ENCODE measurements at regions not wholly inside any gene's neighbourhood (a gene's known extent, or its start where the extent isn't known, plus 50 kb on each side); places are given as distances from the start of the nearest gene placed in this dataset.
"Not testable (repeated sequence)": the region's sequence is repeated elsewhere in the genome, so short reads cannot be mapped to it uniquely, and the experiment has no call there.

DNA sequence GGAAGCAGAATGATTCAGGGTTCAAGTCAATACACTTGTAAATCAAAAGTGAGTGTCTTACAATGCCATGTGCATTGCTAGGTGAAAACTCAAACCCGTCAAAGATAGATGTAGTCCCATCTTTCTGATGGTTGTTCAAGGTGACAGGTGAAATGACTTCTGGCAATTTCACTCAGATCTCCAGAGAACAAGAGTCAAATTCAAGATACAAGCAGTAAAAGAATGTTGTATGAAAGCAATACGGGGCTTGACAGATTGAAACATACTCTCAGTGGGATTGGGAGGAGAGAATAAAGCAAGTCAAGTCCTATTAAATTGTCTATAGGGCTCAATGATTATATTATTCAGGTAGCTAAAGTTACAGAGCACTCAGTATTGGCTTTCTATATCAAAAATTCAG lies 105.1 kb upstream of the ANXA10 start:
- H3K4me3 ChIP-seq (replicated peaks; ENCODE audit: low read depth, low read length) = no peak overlapping the region
- DNase-seq (ENCODE audit: extremely low read depth, insufficient read length) = no peak
- H3K36me3 ChIP-seq (ENCODE audit: control insufficient read depth, insufficient read depth, low read length) = no peaks in the 10 kb centered on the region
- no peak for TF ChIP-seq CTCF (IDR thresholded peaks at IDR 0.05; ENCODE audit: insufficient read depth, low read length, poor library complexity, severe bottlenecking)
- no peaks in the 10 kb centered on the region for H3K27me3 ChIP-seq (replicated peaks; ENCODE audit: control insufficient read depth, insufficient read depth, low read length)

- no peak for DNase-seq (ENCODE audit: extremely low read depth, insufficient read length)
- Histone ChIP-seq H3K4me3 (replicated peaks; ENCODE audit: low read depth, low read length) (no peak overlapping the region), H3K36me3 (ENCODE audit: control insufficient read depth, insufficient read depth, low read length) (no peaks in the 10 kb centered on the region)
Observed at GRCh38 chr4:167989815-167990214, 102.5 kb upstream of the ANXA10 start.

DNA sequence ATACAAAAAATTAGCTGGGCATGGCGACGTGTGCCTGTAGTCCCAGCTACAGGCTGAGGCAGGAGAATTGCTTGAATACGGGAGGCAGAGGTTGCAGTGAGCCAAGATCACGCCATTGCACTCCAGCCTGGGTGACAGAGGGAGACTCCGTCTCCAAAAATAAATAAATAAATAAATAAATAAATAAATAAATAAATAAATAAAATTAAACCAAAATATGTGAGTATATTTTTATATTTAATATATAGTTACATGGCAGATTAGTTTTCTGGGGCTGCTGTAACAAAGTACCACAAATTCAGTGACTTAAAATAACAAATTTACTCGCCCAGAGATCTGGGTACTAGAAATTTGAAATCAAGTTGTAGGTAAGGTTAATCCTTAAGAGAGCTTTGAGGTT lies 84.2 kb upstream of the ANXA10 start:
- H3K4me3 ChIP-seq (replicated peaks; ENCODE audit: low read depth, low read length); H3K27me3 ChIP-seq (replicated peaks; ENCODE audit: control insufficient read depth, insufficient read depth, low read length); DNase-seq (ENCODE audit: extremely low read depth, insufficient read length); H3K36me3 ChIP-seq (ENCODE audit: control insufficient read depth, insufficient read depth, low read length): not testable (repeated sequence)

More at GRCh38 chr4:167989815-167990214, 102.5 kb upstream of the ANXA10 start:
- no peak for TF ChIP-seq CTCF (IDR thresholded peaks at IDR 0.05; ENCODE audit: insufficient read depth, low read length, poor library complexity, severe bottlenecking)
- no peaks in the 10 kb centered on the region for H3K27me3 ChIP-seq (replicated peaks; ENCODE audit: control insufficient read depth, insufficient read depth, low read length)

- no peak for DNase-seq (ENCODE audit: extremely low read depth, insufficient read length)
- Histone ChIP-seq H3K36me3 (ENCODE audit: control insufficient read depth, insufficient read depth, low read length) (no peaks in the 10 kb centered on the region), H3K4me3 (replicated peaks; ENCODE audit: low read depth, low read length) (no peak overlapping the region), H3K27me3 (replicated peaks; ENCODE audit: control insufficient read depth, insufficient read depth, low read length) (no peaks in the 10 kb centered on the region)
- TF ChIP-seq CTCF (IDR thresholded peaks at IDR 0.05; ENCODE audit: insufficient read depth, low read length, poor library complexity, severe bottlenecking) = no peak
Observed at GRCh38 chr4:168019019-168019651, 73.2 kb upstream of the ANXA10 start.

GRCh38 chr4:168019921-168020320 lies 72.4 kb upstream of the ANXA10 start:
- H3K27me3 ChIP-seq (replicated peaks; ENCODE audit: control insufficient read depth, insufficient read depth, low read length) = no peaks in the 10 kb centered on the region
- TF ChIP-seq CTCF (IDR thresholded peaks at IDR 0.05; ENCODE audit: insufficient read depth, low read length, poor library complexity, severe bottlenecking) = no peak

DNA sequence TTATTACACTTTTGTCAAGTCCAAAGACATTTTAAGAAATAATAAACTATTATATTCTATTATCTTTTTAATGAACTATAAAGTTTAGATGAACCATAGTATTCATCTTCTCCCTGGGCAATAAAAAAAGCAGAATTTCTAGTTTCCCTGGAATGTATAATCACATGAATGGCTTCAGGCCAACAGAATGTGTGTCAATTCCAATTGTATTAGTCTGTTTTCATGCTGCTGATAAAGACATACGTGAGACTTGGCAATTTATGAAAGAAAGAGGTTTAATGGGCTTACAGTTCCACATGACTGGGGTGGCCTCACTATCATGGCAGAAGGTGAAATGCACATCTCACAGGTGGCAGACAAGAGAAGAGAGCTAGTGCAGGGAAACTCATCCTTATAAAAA lies 70.7 kb upstream of the ANXA10 start:
- DNase-seq (ENCODE audit: extremely low read depth, insufficient read length) = no peak
- TF ChIP-seq CTCF (IDR thresholded peaks at IDR 0.05; ENCODE audit: insufficient read depth, low read length, poor library complexity, severe bottlenecking) = no peak
- Histone ChIP-seq H3K36me3 (ENCODE audit: control insufficient read depth, insufficient read depth, low read length) (no peaks in the 10 kb centered on the region), H3K4me3 (replicated peaks; ENCODE audit: low read depth, low read length) (no peak overlapping the region), H3K27me3 (replicated peaks; ENCODE audit: control insufficient read depth, insufficient read depth, low read length) (no peaks in the 10 kb centered on the region)

More at GRCh38 chr4:168019921-168020320, 72.4 kb upstream of the ANXA10 start:
- Histone ChIP-seq H3K36me3 (ENCODE audit: control insufficient read depth, insufficient read depth, low read length) (no peaks in the 10 kb centered on the region), H3K4me3 (replicated peaks; ENCODE audit: low read depth, low read length) (no peak overlapping the region)
- DNase-seq (ENCODE audit: extremely low read depth, insufficient read length) = no peak

Data from GM06990 (cell line).